Panc1 (cell line): ENCODE measurements at regions not wholly inside any gene's neighbourhood (a gene's known extent, or its start where the extent isn't known, plus 50 kb on each side); places are given as distances from the start of the nearest gene placed in this dataset.

Source experiments
- CTCF ChIP-seq: fragments of 450-650 bp; IDR thresholded peaks from 2 replicates; pipeline ENCODE4 v1.5.1; 2017; ENCODE audit warnings: mild to moderate bottlenecking
- POLR2AphosphoS5 ChIP-seq: IDR thresholded peaks from 2 replicates; pipeline ENCODE4 v1.6.1; 2012; ENCODE audit warnings: mild to moderate bottlenecking, low read depth, low read length, moderate library complexity
- REST ChIP-seq, 2 experiments: IDR thresholded peaks; 2 replicates each; pipeline ENCODE4 v1.6.1; 2011 to 2012; ENCODE audit warnings: low read depth in 2 of 2, control low read depth in 1 of 2, low read length in 1 of 2, mild to moderate bottlenecking in 1 of 2, moderate library complexity in 1 of 2; ENCODE audit not compliant: insufficient read depth in 1 of 2
- SIN3A ChIP-seq: IDR thresholded peaks from 2 replicates; pipeline ENCODE4 v1.6.1; 2012; ENCODE audit warnings: low read depth, mild to moderate bottlenecking, low read length, moderate library complexity, borderline replicate concordance; ENCODE audit not compliant: insufficient read depth
- TCF7L2 ChIP-seq: IDR thresholded peaks from 2 replicates; pipeline ENCODE4 v1.6.1; 2011; ENCODE audit warnings: mild to moderate bottlenecking, low read depth, low read length, inconsistent platforms

DNA sequence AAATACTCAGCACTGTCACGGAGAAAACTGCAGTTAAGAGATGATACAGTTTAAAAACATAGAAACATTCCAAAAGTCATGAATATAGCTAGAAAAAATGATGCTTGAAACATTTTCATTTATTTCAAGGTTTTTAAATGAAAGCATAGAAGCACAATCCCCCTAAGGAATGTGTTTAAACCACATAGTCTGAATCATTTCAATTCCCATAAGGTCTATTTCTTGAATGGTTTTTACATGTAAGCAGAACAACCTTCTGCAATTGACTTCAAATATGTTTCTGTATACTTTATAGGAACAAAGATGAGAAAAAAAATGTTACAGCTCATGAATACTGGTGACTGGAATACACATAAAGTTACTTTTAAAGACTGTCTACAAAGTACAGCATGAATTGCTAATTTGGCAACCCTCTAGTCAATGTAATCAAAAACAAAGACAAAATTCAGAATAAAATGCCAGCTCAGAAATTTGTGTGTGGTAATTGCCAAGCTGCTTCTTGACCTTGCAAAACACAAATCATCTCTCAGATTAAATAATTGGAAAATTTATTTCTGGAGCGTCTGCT, 886.4 kb upstream of the ADGRL3 start:
- TF ChIP-seq CTCF: no peak
- no peak for TF ChIP-seq REST (IDR thresholded peaks at IDR 0.05; ENCODE audit: insufficient read depth in 1 of 2, low read depth in 2 of 2, low read length in 1 of 2)
- TF ChIP-seq POLR2AphosphoS5: no peak
- no peak for TF ChIP-seq TCF7L2
- TF ChIP-seq SIN3A: no peak
